ENCODE measurements at regions not wholly inside any gene's neighbourhood (a gene's known extent, or its start where the extent isn't known, plus 50 kb on each side); places are given as distances from the start of the nearest gene placed in this dataset.

DNA sequence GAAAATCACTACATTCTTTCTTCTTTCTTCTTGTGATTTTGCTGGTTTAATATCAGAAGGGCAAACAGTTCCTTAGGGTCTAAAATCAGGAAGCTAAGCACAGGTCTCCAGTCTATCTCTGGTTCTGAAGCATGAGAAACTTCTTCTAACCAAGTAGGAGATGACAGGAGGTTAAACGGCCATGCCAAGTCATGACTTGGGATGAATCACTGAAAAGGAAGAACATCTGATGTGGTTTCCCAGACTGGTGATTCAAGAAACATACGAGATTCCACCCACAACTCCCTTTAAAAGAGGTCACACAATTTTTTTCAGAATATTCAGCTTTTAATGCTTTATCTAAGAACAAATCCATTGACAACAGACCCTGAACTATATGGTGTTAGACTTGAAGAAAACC lies 684.0 kb upstream of the PRKX start:
- no peak overlapping the region for H3K4me3 Mint-ChIP-seq (ENCODE audit: unreplicated experiment)
- Histone ChIP-seq H3K9me3 (no peaks in the 10 kb centered on the region), H3K27me3 (replicated peaks; ENCODE audit: control insufficient read depth, insufficient read depth, low read length) (no peaks in the 10 kb centered on the region), H3K36me3 (ENCODE audit: control insufficient read depth, insufficient read depth, low read length) (no peaks in the 10 kb centered on the region), H3K4me3 (ENCODE audit: low read depth, low read length) (no peak overlapping the region), H3K4me1 (no peaks in the 10 kb centered on the region)
- H3K27me3 Mint-ChIP-seq (ENCODE audit: insufficient read depth, unreplicated experiment) = no peaks in the 10 kb centered on the region
- intact Hi-C loops (cut with micrococcal nuclease; ENCODE audit: unreplicated experiment) = no loop called here
- DNase-seq = no peak
- CTCF ChIA-PET = no interaction called here
- POLR2A ChIA-PET = no interaction called here
- no TSS peak for BruUV-seq (replicated peaks)
- peaks cover 9% of the 10 kb centered on the region for H3K9me3 Mint-ChIP-seq (ENCODE audit: unreplicated experiment)
- TF ChIP-seq, protein P1, sequence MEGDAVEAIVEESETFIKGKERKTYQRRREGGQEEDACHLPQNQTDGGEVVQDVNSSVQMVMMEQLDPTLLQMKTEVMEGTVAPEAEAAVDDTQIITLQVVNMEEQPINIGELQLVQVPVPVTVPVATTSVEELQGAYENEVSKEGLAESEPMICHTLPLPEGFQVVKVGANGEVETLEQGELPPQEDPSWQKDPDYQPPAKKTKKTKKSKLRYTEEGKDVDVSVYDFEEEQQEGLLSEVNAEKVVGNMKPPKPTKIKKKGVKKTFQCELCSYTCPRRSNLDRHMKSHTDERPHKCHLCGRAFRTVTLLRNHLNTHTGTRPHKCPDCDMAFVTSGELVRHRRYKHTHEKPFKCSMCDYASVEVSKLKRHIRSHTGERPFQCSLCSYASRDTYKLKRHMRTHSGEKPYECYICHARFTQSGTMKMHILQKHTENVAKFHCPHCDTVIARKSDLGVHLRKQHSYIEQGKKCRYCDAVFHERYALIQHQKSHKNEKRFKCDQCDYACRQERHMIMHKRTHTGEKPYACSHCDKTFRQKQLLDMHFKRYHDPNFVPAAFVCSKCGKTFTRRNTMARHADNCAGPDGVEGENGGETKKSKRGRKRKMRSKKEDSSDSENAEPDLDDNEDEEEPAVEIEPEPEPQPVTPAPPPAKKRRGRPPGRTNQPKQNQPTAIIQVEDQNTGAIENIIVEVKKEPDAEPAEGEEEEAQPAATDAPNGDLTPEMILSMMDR (IDR thresholded peaks at IDR 0.05; ENCODE audit: insufficient read depth in 1 of 2, low read depth in 1 of 2, low read length in 1 of 2, severe bottlenecking in 1 of 2, unreplicated experiment in 1 of 2) = no peak
- H3K36me3 Mint-ChIP-seq (ENCODE audit: insufficient read depth, unreplicated experiment) = no peaks in the 10 kb centered on the region
- H3K27ac Mint-ChIP-seq (ENCODE audit: unreplicated experiment) = no peak overlapping the region
- H3K4me1 Mint-ChIP-seq (ENCODE audit: low read depth, unreplicated experiment) = no peaks in the 10 kb centered on the region

DNA sequence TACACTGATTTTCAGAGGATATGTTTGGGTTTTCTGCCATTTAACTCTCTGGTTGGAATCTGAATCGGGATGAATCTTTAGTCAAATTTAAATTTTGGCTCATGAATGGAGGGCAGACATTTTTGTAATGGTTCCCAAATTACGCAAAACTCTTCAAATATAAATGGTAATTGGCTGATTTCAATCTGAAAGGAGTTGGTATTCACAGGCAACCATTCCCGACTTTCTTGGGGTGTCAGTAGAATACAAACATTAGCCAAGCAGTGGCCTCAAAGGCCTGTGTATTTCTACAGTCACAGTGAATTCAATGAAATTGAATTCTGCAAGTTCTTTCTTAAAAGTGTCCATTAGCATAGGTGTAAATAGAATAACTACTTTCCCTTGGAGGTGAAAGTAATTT lies 668.8 kb upstream of the PRKX start:
- H3K4me1 ChIP-seq = 0 out of 2 replicates have a peak, but pooled peaks cover 3% of the 10 kb centered on the region
- no peaks in the 10 kb centered on the region for H3K4me1 Mint-ChIP-seq (ENCODE audit: low read depth, unreplicated experiment)
- no peak overlapping the region for H3K27ac Mint-ChIP-seq (ENCODE audit: unreplicated experiment)
- no peak overlapping the region for H3K4me3 ChIP-seq (ENCODE audit: low read depth, low read length)
- no TSS peak for BruUV-seq (replicated peaks)
- H3K9me3 ChIP-seq = no peaks in the 10 kb centered on the region
- H3K9me3 Mint-ChIP-seq (ENCODE audit: unreplicated experiment) = no peaks in the 10 kb centered on the region
- H3K36me3 ChIP-seq (ENCODE audit: control insufficient read depth, insufficient read depth, low read length) = no peaks in the 10 kb centered on the region
- ChIA-PET CTCF (no interaction called here), POLR2A (no interaction called here)
- H3K27me3 Mint-ChIP-seq (ENCODE audit: insufficient read depth, unreplicated experiment) = no peaks in the 10 kb centered on the region
- TF ChIP-seq, protein P1 (IDR thresholded peaks at IDR 0.05; ENCODE audit: insufficient read depth in 1 of 2, low read depth in 1 of 2, low read length in 1 of 2, severe bottlenecking in 1 of 2, unreplicated experiment in 1 of 2) = no peak
- no peaks in the 10 kb centered on the region for H3K27me3 ChIP-seq (replicated peaks; ENCODE audit: control insufficient read depth, insufficient read depth, low read length)
- H3K36me3 Mint-ChIP-seq (ENCODE audit: insufficient read depth, unreplicated experiment) = peaks cover 5% of the 10 kb centered on the region
- H3K4me3 Mint-ChIP-seq (ENCODE audit: unreplicated experiment) = no peak overlapping the region
- no peak for DNase-seq
- intact Hi-C loops (cut with micrococcal nuclease; ENCODE audit: unreplicated experiment) = no loop called here

DNA sequence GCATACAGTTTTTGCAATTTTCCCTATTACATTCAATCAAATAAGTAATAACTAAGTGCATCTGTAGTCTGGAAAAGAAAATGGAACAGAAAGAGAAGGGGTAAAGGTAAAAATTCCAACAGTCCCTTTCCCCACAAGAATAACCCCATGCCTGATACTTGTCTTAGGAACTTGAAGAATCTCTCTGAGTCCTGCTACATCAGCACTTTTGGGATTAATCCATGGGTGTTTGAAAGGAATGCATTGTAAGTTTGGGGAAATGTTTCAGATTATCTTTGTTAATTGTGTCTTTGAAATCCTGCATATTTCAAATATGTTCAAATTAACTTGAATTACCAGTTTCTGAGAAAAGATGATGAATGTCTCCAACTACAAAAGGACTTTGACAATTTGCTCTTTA lies 667.3 kb upstream of the PRKX start:
- Mint-ChIP-seq H3K4me3 (ENCODE audit: unreplicated experiment) (no peak overlapping the region), H3K36me3 (ENCODE audit: insufficient read depth, unreplicated experiment) (peaks cover 5% of the 10 kb centered on the region), H3K27me3 (ENCODE audit: insufficient read depth, unreplicated experiment) (no peaks in the 10 kb centered on the region), H3K27ac (ENCODE audit: unreplicated experiment) (no peak overlapping the region), H3K4me1 (ENCODE audit: low read depth, unreplicated experiment) (no peaks in the 10 kb centered on the region), H3K9me3 (ENCODE audit: unreplicated experiment) (no peaks in the 10 kb centered on the region)
- no TSS peak for BruUV-seq (replicated peaks)
- ChIA-PET POLR2A (no interaction called here), CTCF (no interaction called here)
- Histone ChIP-seq H3K9me3 (no peaks in the 10 kb centered on the region), H3K27me3 (replicated peaks; ENCODE audit: control insufficient read depth, insufficient read depth, low read length) (no peaks in the 10 kb centered on the region), H3K4me1 (0 out of 2 replicates have a peak, but pooled peaks cover 3% of the 10 kb centered on the region), H3K4me3 (ENCODE audit: low read depth, low read length) (no peak overlapping the region), H3K36me3 (ENCODE audit: control insufficient read depth, insufficient read depth, low read length) (no peaks in the 10 kb centered on the region)
- TF ChIP-seq, protein P1 (IDR thresholded peaks at IDR 0.05; ENCODE audit: insufficient read depth in 1 of 2, low read depth in 1 of 2, low read length in 1 of 2, severe bottlenecking in 1 of 2, unreplicated experiment in 1 of 2) = no peak
- intact Hi-C loops (cut with micrococcal nuclease; ENCODE audit: unreplicated experiment) = no loop called here
- no peak for DNase-seq
